COLO829 (cell line): ENCODE measurements at regions not wholly inside any gene's neighbourhood (a gene's known extent, or its start where the extent isn't known, plus 50 kb on each side); places are given as distances from the start of the nearest gene placed in this dataset.
A peak's percentile ranks its signal among the peaks of the same experiment; 100 is the strongest.
"Not testable (repeated sequence)": the region's sequence is repeated elsewhere in the genome, so short reads cannot be mapped to it uniquely, and the experiment has no call there.

ENCODE experiments used
- DNase-seq: peaks from one replicate; pipeline ENCODE4 v3.0.0; 2012; ENCODE audit warnings: low spot score

DNA sequence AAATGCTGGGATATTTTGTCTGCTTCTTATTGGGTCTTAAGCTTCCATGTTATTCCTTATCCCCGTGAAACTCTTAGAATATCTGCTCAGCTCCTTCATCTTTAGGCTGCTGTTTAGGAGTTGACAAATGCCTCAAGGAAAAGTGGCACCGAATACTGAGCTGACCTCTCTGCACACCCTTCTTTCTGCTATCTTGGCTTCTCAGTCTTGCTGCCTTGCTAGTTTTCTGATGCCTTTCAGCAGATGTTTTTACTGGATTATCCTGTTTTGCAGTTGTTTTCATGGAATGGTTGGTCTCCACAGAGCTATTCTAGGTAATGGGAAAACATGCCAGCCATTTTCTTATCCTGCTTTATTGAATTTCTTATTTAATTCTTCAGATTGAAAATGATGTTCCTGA is 86.3 kb downstream of the GYPE start:
- no peak for DNase-seq

DNA sequence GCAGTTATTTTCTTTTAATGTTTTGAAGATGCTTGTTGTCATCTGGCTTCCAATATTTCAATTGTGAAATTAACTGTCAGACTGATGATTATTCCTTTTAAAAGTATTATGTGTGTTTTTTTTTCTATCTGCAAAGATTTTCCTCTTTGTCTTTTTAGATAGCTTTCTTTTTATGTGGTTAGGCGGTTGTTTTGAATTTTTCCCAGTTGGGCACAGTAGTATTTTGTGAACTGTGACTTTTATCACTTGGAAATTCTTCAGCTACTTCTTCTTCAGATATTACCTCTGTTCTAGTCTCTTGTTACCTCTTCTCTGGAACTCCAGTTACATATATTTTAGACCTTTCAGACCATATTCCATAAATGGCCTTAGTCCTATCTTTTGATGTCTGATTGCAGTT is 87.5 kb downstream of the GYPE start:
- DNase-seq: not testable (repeated sequence)

DNA sequence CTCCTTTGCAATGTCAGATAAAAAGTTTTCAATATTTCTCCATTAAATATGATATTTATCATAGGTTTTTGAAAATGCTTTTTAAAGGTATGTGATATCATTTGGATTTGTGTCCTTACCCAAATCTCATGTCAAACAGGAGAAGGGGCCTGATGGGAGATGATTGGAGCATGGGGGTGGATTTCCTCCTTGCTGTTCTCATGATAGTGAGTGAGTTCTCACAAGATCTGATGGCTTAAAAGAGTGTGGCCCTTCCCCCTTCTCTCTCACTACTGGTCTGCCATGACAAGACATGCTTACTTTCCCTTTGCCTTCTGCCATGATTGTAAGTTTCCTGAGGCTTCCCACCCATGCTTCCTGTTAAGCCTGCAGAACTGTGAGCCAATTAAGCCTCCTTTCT is 90.0 kb downstream of the GYPE start:
- not testable (repeated sequence) for DNase-seq

DNA sequence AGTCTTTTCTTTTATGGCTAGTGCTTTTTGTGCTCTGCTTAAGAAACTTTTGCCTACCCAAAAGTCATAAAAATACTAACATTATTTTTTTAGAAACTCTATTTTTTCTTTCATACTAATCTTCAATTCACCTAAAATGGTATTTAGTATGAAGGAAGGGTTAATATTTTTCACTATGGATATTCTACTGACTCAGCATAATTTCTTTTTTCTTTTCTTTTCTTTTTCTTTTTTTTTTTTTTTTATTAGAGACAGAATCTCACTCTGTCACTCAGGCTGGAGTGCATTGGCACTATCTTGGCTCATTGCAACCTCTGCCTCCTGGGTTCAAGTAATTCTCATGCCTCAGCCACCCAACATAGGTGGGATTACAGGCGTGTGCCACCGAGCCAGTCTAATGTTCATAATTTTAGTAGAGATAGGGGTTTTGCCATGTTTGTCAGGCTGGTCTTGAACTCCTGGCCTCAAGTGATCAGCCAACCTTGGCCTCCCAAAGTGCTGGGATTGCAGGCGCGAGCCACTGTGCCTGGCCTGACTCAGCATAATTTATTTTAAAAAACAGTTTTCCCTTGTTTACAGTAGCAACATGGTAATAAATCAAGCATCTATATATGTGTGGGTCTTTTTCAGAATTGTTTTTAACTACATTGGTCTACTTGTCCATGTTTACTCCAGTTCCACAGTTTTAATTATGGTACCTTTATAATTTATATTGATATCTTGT is 91.8 kb downstream of the GYPE start:
- DNase-seq: not testable (repeated sequence)

DNA sequence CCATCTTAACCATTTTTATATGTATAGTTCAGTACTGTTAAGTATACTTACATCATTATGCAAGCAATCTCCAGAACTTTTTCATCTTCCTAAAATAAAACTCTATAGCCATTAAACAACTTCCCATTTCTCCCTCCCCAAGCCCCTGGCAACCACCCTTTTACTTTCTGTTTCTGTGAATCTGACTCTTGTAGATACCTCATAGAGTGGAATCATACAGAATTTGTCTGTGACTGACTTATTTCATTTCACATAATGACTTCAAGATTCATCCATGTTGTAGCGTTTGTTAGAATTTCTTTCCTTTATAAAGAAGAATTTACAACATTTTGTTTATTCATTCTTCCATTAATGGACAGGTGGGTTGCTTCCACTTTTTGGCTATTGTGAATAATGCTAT is 91.2 kb upstream of the FREM3 start:
- DNase-seq: not testable (repeated sequence)

DNA sequence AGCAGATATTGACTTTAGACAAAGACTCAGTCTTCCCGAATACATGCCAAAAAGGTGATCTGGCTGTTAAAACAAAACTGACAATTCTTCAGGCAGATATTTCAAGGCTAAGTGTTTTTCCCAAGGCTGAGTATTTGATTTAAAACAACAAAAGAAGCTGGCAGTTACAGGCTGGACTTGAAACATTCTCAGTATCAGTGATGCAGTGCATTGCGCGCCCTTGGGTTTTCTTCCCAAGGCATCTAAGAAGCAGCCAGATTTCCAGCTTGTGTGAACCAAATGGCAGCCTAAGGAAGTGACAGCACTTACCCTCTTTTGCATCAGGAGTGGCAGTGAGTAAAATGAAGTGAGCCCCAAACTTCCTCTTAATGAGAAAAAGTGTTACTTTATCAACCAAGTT is 90.0 kb upstream of the FREM3 start:
- DNase-seq: not testable (repeated sequence)

DNA sequence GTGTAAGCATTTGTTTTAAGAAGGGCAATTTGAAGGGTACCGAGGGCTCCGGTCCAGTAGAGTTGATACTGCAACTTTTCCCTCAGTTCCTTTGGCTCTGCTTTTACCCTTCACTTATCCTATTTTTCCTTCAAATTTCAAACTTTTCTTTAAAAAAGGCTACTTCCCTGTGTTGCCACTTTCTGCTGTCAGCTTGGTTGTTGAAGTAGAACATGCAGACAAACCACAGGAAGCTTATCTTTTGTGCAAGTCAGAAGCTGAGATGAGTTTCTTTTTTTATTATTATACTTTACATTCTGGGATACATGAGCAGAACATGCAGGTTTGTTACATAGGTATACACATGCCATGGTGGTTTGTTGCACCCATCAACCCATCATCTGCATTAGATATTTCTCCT is 89.1 kb upstream of the FREM3 start:
- not testable (repeated sequence) for DNase-seq

DNA sequence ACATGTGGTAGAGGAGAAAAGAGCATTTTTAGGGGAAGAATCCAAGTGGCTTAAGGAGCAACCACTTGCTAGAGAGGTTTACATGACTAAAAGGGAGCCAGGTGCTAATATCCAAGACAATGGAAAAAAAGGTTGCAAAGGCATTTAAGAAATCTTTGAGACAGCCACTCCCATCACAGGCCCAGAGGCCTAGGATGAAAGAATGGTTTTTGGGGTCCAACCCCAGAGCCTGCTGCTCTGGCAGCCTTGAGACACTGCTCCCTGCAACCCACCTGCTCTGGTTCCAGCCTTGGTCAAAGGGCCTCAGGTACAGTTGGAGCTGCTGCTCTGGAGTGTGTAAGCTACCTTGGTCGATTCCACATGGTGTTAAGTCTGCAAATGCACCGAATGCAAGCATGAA is 84.1 kb upstream of the FREM3 start:
- DNase-seq: no peak

DNA sequence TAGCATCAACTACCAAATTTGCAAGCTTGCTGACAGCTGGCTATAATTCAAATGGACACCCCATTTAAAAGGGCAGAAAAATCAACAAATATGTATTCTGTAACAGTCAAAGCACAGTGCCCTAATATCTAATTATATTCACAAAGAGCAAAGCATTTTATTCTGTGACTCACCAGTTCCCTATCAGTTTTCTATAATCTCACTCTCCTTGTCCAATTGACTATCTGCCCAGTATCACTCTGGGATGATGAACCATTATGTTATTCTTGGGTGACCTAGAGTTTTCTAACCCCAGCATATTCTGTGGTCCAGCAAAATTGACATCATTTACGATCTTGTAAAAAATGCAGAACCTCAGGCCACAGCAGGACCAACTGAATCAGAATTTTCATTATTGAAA is 82.0 kb upstream of the FREM3 start:
- DNase-seq: no peak

DNA sequence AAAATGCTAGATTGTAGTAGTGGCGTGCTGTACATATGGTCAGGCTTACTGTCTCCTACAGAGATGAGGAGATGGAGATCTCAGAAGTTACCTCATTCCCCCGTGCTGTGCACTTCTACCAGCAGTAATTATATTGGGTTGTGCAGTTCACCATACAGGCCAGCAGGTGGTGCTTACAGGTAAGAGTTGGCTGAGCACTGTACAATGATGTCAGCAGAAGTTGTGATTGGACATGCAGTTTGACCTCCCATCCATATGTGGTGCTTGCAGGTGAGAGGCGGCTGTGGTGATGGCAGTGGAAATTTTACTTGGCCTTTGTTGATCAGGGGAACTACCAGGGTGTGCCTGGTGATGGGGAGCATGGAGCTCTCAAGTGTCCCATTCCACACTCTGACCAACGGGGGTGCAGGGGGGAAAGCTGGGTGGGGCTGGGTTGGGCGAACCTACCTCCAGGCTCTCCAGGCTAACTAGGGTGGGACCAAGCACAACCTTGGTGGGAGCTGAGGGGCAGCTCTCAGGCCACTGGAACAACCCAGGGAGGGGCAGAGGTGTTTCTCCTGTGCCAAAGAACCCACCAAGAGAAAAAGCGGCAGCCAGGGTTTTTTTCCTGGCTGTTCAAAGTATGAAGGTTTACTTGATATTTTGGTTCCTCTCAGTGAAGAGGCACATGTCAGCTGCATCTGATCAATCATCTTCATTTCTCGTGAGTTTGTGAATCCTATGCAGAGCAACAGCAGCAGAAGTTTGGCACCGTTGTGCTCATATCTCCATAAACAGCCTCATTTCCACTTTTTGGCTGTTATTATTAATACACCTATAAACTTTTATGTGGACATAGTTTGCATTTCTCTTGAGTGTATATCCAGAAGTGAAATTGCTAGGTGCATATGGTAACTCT is 73.8 kb upstream of the FREM3 start:
- DNase-seq: peak; percentile 33

DNA sequence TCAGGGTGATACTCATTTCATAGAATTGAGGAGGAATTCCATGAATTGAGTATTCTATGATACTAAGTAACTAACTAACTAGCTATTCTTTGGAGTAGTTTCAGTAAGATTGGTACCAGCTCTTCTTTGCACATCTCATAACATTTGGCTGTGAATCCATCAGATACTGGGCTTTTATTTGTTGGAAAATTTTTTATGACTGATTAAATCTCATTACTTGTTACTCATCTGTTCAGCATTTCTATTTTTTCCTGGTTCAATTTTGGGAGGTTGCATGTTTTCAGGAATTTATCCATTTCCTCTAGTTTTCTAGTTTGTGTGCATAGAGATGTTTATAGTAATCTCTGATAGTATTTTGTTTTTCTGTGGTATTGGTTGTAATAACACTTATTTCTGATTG is 70.8 kb upstream of the FREM3 start:
- DNase-seq: no peak

DNA sequence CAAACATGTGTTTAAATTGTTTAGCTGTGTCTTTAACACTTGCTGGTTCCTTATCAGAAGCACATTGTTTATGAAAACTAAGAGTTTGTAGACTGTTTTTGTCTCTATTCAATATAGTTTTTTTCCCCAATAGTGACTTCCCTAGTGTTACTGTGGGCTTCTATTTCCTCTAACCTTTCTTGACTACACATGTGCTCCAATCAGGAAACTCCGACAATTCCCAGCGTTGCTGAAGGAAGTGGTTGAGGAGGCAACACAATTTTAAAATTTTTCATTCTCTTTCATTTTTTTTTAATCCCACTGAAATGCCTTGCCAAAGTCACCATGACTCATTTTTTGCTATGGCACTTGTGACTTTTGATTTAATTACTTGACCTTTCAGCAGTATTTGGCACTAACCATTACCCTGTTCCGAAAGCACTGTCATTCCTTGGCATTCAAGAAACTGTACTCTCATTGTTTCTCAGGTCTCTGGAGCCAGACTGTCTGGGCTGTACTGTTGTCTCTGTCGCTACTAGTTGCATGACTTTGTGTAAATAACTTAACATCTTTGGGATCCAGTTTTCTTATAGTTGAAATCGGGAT is 67.6 kb upstream of the FREM3 start:
- DNase-seq: peak; percentile 81

DNA sequence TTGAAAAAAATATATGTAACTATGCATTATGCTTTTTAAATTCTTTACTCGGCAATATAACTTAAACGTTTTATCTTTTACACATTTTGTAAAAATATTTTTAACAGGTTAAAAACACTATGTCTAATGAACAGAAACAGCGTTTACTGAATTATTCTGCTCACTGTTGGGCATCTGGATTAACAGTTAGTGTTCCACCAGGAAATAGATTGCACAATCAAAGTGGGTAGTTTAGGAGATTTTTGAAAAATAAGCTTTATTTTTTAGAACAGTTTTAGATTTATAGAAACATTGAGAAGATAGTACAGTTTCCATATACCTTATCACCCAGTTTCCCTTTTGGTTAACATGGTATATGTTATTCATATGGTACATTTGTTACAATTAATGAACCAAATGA is 63.1 kb upstream of the FREM3 start:
- DNase-seq: no peak

DNA sequence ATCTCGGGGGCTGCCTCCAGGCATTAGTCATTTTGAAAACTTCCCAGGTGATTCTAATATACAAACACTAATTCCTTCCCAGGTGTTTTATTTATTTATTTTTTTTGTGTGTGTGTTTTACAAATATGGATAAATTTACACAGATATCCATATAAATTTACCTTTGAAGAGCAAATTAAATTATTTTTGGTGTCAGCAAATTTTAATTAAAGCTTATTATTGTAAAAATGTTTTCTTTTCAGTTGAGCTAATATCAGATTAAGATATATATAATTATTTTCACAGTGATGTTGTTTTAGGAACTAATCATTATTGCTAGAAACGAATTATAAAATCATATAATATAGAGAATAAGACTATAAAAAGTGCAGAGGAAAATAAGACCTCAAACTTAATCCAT is 62.0 kb upstream of the FREM3 start:
- DNase-seq: no peak
